GM03348 (cell line): ENCODE measurements at regions not wholly inside any gene's neighbourhood (a gene's known extent, or its start where the extent isn't known, plus 50 kb on each side); places are given as distances from the start of the nearest gene placed in this dataset.

Source experiments
- DNase-seq: peaks from one replicate; pipeline ENCODE4 v3.0.0; 2012; ENCODE audit warnings: low spot score

- DNase-seq: no peak
Observed at GRCh38 chr6:122063076-122063475, 336.4 kb upstream of the HSF2 start.

GRCh38 chr6:122063761-122064160 lies 335.7 kb upstream of the HSF2 start:
- no peak for DNase-seq

GRCh38 chr6:122066200-122066599 lies 333.3 kb upstream of the HSF2 start:
- DNase-seq: peak; percentile 13

- DNase-seq: no peak
Observed at GRCh38 chr6:122068291-122068769, 331.1 kb upstream of the HSF2 start.

- no peak for DNase-seq
Observed at GRCh38 chr6:122069932-122070331, 329.5 kb upstream of the HSF2 start.

GRCh38 chr6:122072014-122072647 lies 327.3 kb upstream of the HSF2 start:
- no peak for DNase-seq

- no peak for DNase-seq
Observed at GRCh38 chr6:122075084-122075838, 324.2 kb upstream of the HSF2 start.

- no peak for DNase-seq
Observed at GRCh38 chr6:122075917-122076316, 323.5 kb upstream of the HSF2 start.

- DNase-seq: no peak
Observed at GRCh38 chr6:122077603-122078002, 321.8 kb upstream of the HSF2 start.

- no peak for DNase-seq
Observed at GRCh38 chr6:122078481-122078880, 321.0 kb upstream of the HSF2 start.

GRCh38 chr6:122079916-122080315 lies 319.5 kb upstream of the HSF2 start:
- no peak for DNase-seq

GRCh38 chr6:122081921-122082320 lies 317.5 kb upstream of the HSF2 start:
- DNase-seq: peak; percentile 5

- DNase-seq: no peak
Observed at GRCh38 chr6:122082370-122082769, 317.1 kb upstream of the HSF2 start.

- no peak for DNase-seq
Observed at GRCh38 chr6:122092366-122092765, 307.1 kb upstream of the HSF2 start.

GRCh38 chr6:122098201-122098678 lies 301.2 kb upstream of the HSF2 start:
- no peak for DNase-seq

GRCh38 chr6:122102026-122102425 lies 297.4 kb upstream of the HSF2 start:
- DNase-seq: no peak

- no peak for DNase-seq
Observed at GRCh38 chr6:122107256-122107852, 292.1 kb upstream of the HSF2 start.

- DNase-seq: no peak
Observed at GRCh38 chr6:122109075-122109474, 290.4 kb upstream of the HSF2 start.

- DNase-seq: no peak
Observed at GRCh38 chr6:122114717-122115116, 284.7 kb upstream of the HSF2 start.

GRCh38 chr6:122116119-122116834 lies 283.2 kb upstream of the HSF2 start:
- no peak for DNase-seq

GRCh38 chr6:122116835-122117627 lies 282.4 kb upstream of the HSF2 start:
- no peak for DNase-seq
